ENCODE measurements at regions not wholly inside any gene's neighbourhood (a gene's known extent, or its start where the extent isn't known, plus 50 kb on each side); places are given as distances from the start of the nearest gene placed in this dataset.

- no peak for FAIRE-seq
Measured at GRCh38 chr14:66360366-66360926, 125.7 kb upstream of the CCDC196 start.

More at GRCh38 chr14:66360366-66360926, 125.7 kb upstream of the CCDC196 start:
- Histone ChIP-seq H3K36me3 (ENCODE audit: control insufficient read depth in 2 of 2, insufficient read depth in 2 of 2, low read length in 1 of 2) (no peaks in the 10 kb centered on the region), H3K4me1 (ENCODE audit: control insufficient read depth, insufficient read depth, low read length) (no peaks in the 10 kb centered on the region), H3K9ac (ENCODE audit: control insufficient read depth, insufficient read depth, low read length) (no peak overlapping the region), H4K20me1 (ENCODE audit: control insufficient read depth, insufficient read depth) (no peaks in the 10 kb centered on the region), H3K27ac (ENCODE audit: control insufficient read depth, insufficient read depth) (no peak overlapping the region), H3K27me3 (replicated peaks in 1 of 2; ENCODE audit: control insufficient read depth in 2 of 2, insufficient read depth in 2 of 2, low read length in 1 of 2) (no peaks in the 10 kb centered on the region), H3K79me2 (ENCODE audit: control insufficient read depth, insufficient read depth, low read length) (no peaks in the 10 kb centered on the region), H3K9me3 (replicated peaks; ENCODE audit: control insufficient read depth, insufficient read depth, low read length) (no peaks in the 10 kb centered on the region), H2AFZ (ENCODE audit: control insufficient read depth, low read depth, low read length) (no peak overlapping the region), H3K4me3 (no peak overlapping the region), H3K4me2 (ENCODE audit: control insufficient read depth, insufficient read depth) (no peak overlapping the region)
- ChIA-PET RAD21 (ENCODE audit: unreplicated experiment) (interaction anchor here (0.7 to 4.1 kb wide), 9 partner anchors 34 to 925 kb away, joined by 3 to 76 read pairs (median 6); no protein-coding TSS in a partner anchor), SMC1A (ENCODE audit: uncharacterized antibody, unreplicated experiment) (interaction anchor here (0.6 to 4.9 kb wide), 18 partner anchors 10 to 1065 kb away, joined by 3 to 55 read pairs (median 4); no protein-coding TSS in a partner anchor), CTCF (interaction anchor here (0.8 to 6.2 kb wide), 29 partner anchors 10 to 1344 kb away, joined by 3 to 119 read pairs (median 4); no protein-coding TSS in a partner anchor), POLR2A (no interaction called here)
- DNase-seq (ENCODE audit: low read depth, low spot score) (no peak), ATAC-seq (no peak)
- no TSS peak for BruUV-seq (replicated peaks)
- WGBS (ENCODE audit: insufficient coverage, insufficient replicate concordance, low lambda C conversion rate, missing lambda C conversion rate), result 76% methylated on average over 8 of the region's 8 CpGs
- intact Hi-C loops (cut with micrococcal nuclease; ENCODE audit: unreplicated experiment) (loop anchor here (5.0 to 10.0 kb wide), 2 partner anchors 264 to 777 kb away; no protein-coding TSS in a partner anchor), in situ Hi-C loops (cut with MboI) (no loop called here)
- TF ChIP-seq SP1 (IDR thresholded peaks at IDR 0.05; ENCODE audit: low read depth, low read length) (no peak), HCFC1 (IDR thresholded peaks at IDR 0.05; ENCODE audit: low read length) (no peak), SKIL (IDR thresholded peaks at IDR 0.05; ENCODE audit: low read depth, poor library complexity, severe bottlenecking) (no peak), ZBTB40 (IDR thresholded peaks at IDR 0.05; ENCODE audit: borderline replicate concordance) (no peak), TCF7 (IDR thresholded peaks at IDR 0.05; ENCODE audit: borderline replicate concordance) (no peak), RCOR1 (conservative IDR thresholded peaks at IDR 0.05; ENCODE audit: low read depth, low read length) (no peak), MTA3 (IDR thresholded peaks at IDR 0.05; ENCODE audit: borderline replicate concordance, low read length) (no peak), RAD51 (IDR thresholded peaks at IDR 0.05) (no peak)

Data from GM12878 (cell line).